Stimulated activated CD4-positive, alpha-beta T cell treated with anti-CD3 and anti-CD28 coated beads, TNF-alpha, amount 100 ng/mL, for 24 hours (primary cell): ENCODE measurements at regions not wholly inside any gene's neighbourhood (a gene's known extent, or its start where the extent isn't known, plus 50 kb on each side); places are given as distances from the start of the nearest gene placed in this dataset.

ENCODE experiments used
- DNase-seq, 3 experiments: peaks; one replicate each; pipeline ENCODE4 v3.0.0-alpha.2; 2020; ENCODE audit warnings: low read depth in 3 of 3

DNA sequence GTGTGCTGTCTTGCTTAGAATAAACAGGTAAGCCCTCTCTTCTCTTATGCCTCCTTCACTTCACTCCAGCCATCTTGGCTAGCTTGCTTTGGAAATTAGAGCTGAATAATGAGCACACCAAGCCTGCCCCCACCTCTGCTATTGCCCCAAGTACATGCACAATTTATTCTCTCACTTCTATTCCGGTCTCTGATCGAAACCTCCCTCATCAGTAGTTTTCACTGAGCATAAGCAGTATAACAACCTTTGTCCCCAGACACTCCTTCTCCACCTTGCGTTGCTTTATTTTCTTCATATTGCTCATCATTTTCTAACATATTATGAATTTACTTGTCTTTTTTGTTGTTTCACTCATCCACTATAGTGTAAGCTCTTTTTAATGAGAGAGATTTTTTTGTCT lies 253.4 kb downstream of the GXYLT1 start:
- DNase-seq, result no peak

DNA sequence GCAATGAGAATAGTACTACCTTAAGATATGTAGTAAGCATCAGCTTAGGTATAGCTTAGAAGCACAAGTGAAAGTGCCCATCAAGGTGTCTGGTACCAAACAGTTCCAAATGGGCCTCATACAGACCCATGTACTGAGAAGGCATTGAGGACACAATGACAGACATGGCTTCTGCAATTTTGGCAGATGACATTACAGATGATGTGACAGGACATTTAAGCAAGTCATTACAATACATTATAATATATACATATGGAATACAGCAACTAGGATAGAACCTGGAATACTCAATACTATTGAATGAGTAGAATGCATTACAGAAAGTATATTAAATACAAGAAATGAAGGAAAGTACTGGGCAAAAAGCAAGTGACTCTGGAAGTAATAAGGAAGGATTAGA lies 256.4 kb downstream of the GXYLT1 start:
- DNase-seq, result no peak

DNA sequence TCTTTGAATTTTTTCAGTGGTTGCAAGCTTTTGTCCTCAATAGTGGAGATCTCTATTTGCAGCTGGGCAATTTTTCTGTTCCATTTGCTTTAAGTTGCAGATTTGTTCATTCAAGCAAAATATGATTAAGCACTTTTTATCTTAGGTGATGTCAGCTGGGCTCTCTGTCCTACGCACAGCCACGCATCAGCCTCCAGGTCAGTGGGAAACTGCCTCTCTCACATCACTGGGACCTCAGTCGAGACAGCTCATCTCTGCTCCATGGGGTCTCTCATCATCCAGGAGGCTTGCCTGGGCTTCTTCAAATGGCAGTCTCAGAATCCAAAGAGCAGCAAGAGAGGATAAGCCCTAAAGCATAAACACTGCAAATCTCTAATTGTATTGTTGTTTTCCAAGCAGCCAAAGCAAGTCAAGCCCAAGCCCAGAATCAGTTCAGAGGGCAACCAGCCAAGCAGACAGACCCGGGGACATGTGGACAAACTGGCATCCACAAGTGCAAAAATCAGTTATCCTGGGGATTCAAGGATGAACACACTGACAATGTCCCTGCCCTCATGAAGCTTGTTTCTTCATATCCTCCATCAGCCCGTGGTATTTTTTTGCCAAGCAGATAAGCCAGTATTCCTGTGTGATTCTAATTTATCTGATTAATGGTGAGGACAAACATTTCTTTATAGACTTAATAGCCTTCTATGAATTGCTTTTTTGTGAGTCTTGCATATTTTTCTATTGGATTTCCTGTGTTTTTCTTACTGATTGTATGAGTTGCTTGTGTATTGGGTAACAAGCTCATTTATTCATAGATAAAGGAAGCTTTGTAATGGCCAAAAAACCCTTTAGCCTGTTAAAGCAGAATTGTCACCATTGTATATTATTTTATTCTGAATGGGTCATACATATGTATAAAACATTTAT lies 262.5 kb downstream of the GXYLT1 start:
- DNase-seq, result no peak

DNA sequence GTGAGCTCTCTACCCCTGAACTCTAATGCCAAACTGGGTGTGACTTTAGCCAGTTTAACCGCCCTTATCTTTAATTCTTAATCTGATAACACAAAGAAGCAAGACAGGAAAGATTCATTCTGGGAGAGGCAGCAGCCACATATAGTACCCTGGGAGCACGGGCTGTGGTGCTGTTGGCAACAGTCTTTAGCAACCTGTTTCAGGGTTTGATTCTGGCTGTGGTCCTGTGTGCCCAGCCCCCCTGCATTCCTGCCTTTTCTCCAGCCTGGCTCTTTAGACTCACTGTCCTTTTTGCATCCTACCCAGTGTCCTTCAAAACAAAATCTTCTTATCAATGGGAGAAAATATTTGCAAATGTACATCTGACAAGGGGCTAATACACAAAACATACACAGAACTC lies 275.2 kb downstream of the GXYLT1 start:
- DNase-seq, result no peak

DNA sequence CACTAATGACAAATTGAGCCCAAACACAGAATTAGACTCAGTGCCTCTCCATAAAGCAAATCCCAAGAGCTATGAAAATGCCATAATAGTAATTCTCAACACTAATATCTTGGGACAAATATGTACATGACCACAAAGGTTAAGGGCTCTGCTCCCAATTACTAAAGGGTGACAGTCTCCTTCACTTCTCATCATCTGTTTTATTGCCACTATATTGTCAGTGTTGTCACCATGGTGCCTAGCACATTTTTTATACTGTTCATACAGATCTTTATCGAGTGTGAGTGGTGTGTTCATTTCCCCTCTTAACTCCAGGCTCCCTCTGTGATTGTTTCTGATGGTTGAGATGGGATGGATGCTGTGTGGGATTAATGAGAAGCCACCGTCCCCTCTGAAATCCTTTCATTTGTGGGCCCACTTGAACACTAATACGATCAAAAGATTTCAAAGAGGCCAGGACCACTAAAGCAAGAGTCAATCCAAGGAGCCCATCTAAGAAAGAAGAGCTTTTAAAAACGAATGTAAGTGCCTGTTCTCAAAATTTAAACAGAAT lies 277.7 kb downstream of the GXYLT1 start:
- no peak for DNase-seq

DNA sequence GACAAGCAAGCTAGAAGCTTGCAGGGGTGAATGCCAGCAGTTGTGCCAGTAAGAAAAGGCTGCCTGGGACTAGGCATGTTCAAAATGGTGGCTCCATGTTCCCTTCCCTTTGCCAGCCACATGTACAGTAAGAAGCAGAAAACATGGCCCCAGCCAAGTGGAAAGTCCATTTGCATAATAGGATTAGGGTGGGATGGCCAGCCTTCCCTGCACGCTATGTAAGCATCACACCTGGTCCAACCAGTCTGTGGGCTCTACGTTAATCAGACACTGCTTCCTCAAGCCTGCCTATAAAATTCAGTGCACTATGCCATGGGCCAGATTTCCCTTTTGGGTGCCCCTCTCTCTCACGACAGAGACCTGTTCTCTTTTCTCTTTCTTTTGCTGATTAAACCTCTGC lies 288.4 kb downstream of the GXYLT1 start:
- no peak for DNase-seq

DNA sequence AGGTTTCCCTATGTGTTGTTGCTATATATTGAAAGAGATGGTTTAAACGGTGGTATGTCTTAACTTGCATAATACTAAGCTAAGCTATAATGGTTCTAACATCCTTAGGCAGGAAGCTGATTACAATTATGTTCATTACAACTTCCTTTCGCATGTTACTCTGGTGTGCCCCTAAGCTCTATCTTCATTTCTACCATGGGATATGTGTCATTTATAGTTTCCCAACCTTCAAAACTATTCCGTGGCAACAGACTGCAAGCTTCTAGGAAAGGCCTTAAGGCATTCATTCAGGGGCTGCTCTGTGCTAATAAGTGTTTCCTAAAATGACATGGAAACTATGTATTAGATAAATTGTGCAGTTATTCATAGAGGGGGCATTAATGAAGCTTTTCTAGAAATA lies 294.6 kb downstream of the GXYLT1 start:
- no peak for DNase-seq

DNA sequence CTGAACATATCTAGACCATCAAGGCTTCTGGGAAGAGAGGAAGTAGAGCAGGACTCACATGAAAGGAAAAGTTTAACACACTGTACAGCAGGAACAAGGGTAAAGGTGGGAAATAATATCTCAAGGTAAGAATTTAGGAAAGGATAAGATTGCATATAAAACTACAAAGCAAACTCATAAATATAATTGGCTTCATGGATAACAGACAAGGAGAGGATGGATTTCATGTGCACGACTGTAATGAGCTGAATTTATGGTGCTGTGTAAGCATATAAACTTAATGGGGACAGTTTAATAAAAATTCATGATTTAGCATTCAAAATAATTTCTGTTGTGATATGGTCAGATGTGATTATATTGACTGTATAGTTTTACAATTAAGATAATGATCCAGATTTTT lies 298.0 kb downstream of the GXYLT1 start:
- DNase-seq, result no peak

DNA sequence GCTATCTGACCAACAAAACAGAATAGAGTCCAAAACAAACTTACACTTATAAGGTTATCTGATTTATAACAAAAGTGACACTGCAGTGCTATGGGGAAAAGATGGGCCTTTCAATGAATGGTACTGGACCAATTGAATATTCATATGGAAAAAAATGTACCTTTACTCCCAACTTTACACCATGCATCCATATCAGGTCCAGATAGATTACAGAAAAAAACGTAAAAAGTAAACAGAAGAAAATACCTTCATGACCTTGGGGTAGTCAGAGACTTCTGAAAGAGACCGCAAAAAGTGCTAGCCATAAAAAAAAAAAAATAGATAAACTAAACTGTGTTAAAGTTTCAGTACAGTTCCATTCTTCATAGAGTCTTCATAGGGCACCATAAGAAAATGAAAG lies 308.3 kb downstream of the GXYLT1 start:
- DNase-seq, result no peak

DNA sequence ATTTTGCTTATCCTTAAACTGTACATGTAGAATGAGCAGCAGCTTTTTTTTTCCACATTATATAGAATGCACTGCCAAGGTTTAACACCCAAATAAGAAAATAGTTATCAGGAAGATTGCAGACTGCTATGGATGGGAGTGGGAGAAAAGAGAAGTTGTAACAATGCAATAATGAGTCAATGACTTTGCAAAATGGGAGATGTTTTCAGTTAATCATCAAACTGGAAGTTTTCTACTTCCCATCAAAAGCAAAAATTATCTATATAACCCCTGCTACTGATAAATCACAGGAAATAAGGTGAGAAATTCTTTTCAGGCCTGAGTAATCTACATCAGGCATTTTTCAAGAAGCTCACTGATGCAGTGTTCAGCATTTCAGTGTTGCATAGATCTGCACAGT lies 309.1 kb downstream of the GXYLT1 start:
- no peak for DNase-seq

DNA sequence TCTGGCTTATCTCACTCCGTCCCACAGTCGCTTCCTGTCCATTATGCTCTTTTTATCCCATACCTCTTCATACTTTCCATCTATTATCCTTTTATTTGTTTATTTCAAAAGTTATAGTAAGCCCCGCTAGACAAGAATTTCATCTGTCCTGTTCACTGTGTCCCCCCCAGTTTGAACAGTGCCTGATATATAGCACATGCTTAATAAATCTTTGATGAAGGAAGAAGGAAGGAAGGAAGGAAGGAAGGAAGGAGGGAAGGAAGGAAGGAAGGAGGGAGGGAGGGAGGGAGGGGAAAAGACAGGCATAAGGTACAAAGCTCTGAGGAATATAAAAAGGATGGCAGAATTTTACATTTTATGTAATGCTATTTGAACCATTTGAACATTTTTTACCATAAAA lies 324.7 kb downstream of the GXYLT1 start:
- DNase-seq, result no peak

DNA sequence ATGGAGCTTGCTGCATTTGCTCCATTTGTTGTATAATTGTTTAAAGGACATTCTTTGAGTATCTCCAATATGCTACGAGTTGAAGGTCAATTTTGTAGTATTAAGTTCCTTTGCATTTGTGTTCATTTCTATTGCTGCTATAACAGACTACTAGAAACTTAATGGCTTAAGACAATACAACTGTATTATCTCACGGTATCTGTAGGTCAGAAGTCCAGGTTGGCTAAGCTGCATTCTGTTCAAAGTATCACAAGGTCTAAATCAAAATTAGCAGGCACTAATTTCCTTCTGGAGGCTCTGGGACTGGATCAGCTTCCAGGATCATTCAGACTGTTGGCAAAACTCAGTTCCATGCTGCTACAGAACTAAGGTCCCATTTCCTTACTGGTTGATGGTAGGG lies 340.6 kb downstream of the GXYLT1 start:
- DNase-seq, result no peak

DNA sequence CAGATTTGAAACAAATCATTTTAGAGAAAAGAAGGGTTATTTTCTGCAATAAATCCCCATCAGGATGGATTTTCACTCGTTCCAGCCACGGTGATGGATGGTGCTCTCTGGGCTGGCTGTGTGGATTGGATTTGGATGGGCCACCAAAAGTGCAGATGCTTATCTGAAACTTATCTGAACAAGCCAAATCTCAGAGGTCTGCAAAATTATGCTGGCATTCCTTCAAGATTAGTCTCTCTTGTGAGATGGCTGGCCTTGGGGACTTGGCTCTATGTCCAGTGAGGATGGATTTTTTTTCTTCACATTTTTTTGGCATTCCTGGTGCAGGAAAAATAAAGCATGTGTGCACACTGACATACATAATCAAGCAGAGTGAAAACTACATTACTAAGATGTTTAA lies 341.9 kb downstream of the GXYLT1 start:
- no peak for DNase-seq

DNA sequence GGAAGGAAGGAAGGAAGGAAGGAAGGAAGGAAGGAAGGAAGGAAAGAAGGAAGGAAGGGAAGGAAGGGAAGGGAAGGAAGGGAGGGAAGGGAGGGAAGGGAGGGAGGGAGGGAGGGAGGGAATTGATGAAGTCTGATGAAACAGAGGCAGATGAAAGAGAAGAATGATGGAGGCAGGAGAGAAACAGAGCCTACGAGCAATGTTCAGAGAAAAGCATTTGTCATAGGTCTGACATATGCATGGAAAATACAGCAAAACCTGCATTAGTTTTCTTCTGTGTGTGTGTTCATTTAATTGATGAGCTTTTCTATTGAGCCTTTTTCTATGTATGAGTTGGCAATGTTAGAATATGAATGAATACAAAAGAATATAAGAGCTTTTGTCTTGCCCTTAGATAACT lies 343.4 kb downstream of the GXYLT1 start:
- DNase-seq, result no peak

DNA sequence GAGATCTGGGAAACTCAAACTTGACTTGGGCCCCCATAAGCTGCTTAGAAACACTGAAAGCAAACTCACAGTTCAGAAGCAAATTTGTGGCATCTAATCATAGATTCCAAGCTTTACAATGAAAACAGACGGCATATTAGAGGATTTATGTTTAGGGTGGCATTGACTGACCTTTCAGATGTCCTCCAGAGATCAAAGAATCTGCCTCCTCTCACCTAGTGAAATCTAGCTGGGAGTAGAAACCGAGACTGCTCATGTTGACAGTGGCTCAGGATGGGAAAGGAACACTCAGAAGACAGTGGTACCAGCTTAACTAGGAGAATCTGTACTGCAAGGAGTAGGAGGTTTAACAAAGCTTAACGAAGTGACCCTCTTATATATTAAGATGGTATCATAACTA lies 345.0 kb downstream of the GXYLT1 start:
- DNase-seq, result no peak

DNA sequence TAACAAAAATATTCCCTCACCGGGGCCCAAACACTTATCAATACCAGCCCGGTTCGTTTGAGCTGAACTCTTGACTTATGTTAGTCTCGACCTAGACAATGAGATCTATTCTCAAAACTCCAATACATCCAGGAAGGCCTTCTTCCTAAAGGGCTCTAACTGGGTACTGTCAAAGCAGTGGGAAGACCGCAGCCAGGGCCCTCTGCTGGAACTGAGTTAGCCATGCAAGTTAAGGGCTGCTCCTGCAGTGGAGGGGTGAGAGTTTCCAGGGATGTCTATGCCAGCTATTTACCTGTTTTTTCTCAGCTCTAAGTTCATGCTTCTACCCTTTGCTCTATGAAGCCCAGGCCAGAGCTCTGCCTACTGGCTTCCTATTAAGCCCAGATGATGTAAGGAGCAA lies 348.8 kb downstream of the GXYLT1 start:
- no peak for DNase-seq

DNA sequence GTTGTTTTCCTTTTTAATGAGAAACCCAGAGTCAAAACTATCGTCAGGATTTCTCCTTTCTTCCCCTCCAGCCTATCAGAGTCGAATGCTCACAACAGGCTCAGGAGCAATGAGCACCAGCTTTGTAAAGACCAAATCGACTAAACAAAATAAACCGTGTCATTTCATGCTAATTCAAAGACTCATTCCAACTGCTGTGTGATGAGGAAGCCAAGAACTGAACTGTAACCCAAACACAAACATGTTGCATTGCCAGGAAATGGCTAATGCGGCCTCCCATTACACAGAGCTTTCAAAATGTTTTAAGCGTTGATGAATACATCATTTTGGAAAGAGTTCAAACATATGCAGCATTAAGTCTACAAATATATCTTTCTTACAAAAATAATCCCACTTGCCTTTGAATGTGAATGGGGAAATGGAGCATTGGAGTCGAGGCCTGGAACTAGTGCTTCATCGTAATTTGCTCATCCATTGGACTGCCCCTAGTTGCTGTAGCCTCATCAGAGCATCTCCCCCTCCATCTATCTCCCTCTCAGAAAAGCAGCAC lies 349.5 kb downstream of the GXYLT1 start:
- no peak for DNase-seq

DNA sequence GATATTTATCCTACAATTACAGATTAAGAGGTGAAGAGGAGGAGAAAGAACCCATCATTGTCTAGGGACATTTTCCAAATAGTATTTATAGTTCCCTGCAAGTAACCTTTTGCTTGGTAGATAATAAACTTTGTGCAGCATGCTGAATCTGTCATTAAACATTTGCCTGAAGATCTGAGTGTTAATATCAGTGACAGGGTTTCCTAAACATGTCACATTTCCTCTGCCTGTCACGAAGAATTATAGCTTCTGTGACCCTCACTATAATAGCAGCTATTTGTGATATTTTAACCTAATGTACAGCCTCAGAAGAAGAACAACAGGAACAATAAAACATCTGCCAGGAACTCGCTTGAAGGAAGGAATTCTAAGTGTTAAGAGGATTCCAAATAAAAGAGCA lies 350.3 kb downstream of the GXYLT1 start:
- DNase-seq, result no peak

DNA sequence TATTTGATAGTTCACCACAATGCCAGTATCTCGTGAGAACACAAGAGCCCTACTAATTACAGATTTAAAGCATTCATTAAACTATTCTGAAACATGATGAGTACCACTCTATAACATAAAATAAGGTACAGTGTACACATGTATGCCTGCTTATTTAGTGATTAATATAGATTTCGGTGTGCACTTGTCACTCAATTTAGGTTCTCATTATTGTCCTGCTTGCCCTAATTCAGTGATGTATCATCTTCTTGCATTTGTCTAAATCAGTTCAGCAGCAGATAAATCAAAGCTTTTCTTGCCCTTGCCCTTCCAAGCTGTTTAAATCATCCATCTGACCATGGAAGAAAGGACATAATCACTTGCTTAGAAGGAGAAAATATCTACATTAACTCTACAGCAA lies 359.7 kb downstream of the GXYLT1 start:
- DNase-seq, result no peak

DNA sequence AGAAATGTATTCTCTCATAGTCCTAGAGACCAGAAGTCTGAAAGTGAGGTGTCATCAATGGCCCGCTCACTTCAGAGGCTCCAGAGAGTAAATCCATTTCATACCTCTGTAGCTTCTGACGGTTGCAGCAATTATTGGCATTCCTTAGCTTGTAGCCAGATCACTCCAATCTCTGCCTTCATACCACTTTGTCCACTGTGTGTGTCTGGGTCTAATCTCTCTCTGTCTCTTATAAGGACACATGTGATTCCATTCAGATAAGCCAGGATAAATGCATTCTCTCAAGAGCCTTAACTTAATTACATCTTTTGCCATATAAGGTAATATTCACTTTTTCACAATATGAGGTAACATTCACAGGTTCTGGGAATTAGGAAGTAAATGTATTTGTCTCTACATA lies 365.7 kb downstream of the GXYLT1 start:
- DNase-seq, result no peak

DNA sequence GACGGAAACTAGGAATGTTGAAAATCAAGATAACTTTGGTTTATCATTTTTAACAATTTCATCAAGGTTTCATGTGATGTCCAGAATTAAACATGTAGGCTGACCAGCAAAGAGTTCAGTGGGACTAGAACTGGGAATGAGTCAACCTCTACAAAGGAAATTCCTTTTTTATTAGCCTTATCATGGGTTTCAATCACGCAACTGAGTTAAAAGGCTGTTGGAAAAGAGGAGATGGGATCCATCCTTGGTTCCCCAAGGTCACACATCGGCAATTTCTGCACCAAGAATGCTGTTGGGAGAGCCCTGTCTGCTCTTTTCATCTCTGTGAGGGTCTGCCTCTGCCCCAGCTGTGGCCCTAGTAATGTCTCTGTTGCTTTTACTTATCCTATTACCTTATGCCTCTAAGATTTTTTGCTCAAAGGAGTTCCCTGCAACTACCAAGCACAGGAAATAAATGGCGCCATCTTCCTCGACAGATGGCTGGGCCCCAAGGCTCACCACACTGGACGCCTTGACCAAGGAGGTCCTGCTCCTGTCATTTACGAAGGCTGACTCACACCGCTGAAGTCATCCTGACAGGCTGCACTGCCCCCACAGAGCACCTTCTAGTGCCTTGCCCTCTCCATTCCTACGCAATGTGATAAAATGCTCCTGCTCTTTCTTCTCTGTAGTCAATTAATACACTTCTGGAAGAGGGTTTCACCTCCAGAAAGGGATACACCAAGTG lies 367.4 kb downstream of the GXYLT1 start:
- DNase-seq, result no peak

DNA sequence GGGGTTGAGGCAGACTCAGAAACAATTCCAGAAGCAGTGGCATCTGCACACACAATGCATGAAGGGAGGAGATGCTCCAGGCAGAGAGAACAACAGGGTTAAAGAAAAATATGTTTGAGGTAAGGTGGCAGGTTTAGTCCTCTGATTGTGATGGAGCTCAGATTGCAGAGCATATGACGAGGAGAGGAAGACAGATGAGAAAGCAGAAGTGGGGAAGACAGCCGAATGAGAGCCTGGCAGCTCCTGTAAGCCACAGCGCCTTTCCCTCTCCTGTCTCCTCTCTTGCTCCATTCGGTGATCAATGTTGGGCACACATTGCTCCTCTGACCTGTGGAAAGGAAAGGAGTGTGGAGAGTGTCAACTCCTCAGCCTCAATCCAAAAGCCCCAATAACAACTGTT lies 372.2 kb downstream of the GXYLT1 start:
- DNase-seq, result no peak

DNA sequence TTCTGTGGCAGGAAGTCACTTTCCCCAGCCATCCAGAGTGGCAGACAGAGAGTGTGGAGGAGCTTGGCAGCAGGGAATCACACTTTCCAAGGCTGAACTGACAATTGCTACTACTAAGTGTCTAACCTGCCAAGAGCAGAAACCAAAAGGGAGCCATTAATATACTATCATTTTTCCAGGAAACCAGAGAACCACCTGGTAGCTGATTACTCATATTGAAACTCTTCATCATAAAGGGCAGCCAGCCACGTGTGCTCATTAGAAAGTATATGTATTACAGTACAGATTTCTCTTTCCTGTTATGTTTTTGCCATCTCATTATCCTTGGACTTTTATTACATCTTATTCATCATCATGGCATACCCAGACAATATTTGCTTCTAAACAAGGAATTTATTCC lies 374.9 kb downstream of the GXYLT1 start:
- no peak for DNase-seq
